ENCODE measurements at regions not wholly inside any gene's neighbourhood (a gene's known extent, or its start where the extent isn't known, plus 50 kb on each side); places are given as distances from the start of the nearest gene placed in this dataset.
"Not testable (repeated sequence)": the region's sequence is repeated elsewhere in the genome, so short reads cannot be mapped to it uniquely, and the experiment has no call there.

GRCh38 chr18:29361843-29362242 lies 1184.9 kb upstream of the CDH2 start:
- CTCF ChIA-PET, result no interaction called here
- Histone ChIP-seq H3K27me3 (ENCODE audit: control insufficient read depth, insufficient read depth, low read length) (no peaks in the 10 kb centered on the region), H3K4me1 (ENCODE audit: control insufficient read depth, insufficient read depth, low read length) (no peaks in the 10 kb centered on the region), H3K36me3 (ENCODE audit: control insufficient read depth, insufficient read depth, low read length) (no peaks in the 10 kb centered on the region), H3K27ac (ENCODE audit: low read length) (no peak overlapping the region), H3K4me3 (ENCODE audit: low read depth in 2 of 2, low read length in 2 of 2) (no peak overlapping the region), H3K9me3 (ENCODE audit: control insufficient read depth, insufficient read depth, low read depth, low read length) (no peaks in the 10 kb centered on the region)
- no TSS peak for BruUV-seq (replicated peaks)
- POLR2A ChIA-PET, result no interaction called here
- intact Hi-C loops (cut with micrococcal nuclease; ENCODE audit: unreplicated experiment), result no loop called here
- ATAC-seq (no peak), DNase-seq (ENCODE audit: low read depth, low spot score) (no peak)
- TF ChIP-seq CTCF (IDR thresholded peaks at IDR 0.05) (no peak), SIN3A (IDR thresholded peaks at IDR 0.05; ENCODE audit: borderline replicate concordance, insufficient read depth, low read depth, low read length) (no peak), REST (IDR thresholded peaks at IDR 0.05; ENCODE audit: insufficient read depth in 1 of 2, low read depth in 2 of 2, low read length in 1 of 2) (no peak), TCF7L2 (IDR thresholded peaks at IDR 0.05; ENCODE audit: low read depth, low read length) (no peak), POLR2AphosphoS5 (IDR thresholded peaks at IDR 0.05; ENCODE audit: low read depth, low read length) (no peak)
- in situ Hi-C loops (cut with HindIII; ENCODE audit: low pct_unique_long_range_greater_than_20kb, low sequenced_read_pairs), result no loop called here

GRCh38 chr18:29360659-29361058 lies 1183.7 kb upstream of the CDH2 start:
- intact Hi-C loops (cut with micrococcal nuclease; ENCODE audit: unreplicated experiment); POLR2A ChIA-PET; DNase-seq (ENCODE audit: low read depth, low spot score); BruUV-seq (replicated peaks); H3K4me1 ChIP-seq (ENCODE audit: control insufficient read depth, insufficient read depth, low read length); ATAC-seq; H3K9me3 ChIP-seq (ENCODE audit: control insufficient read depth, insufficient read depth, low read depth, low read length); CTCF ChIA-PET; in situ Hi-C loops (cut with HindIII; ENCODE audit: low pct_unique_long_range_greater_than_20kb, low sequenced_read_pairs); H3K27me3 ChIP-seq (ENCODE audit: control insufficient read depth, insufficient read depth, low read length); H3K4me3 ChIP-seq (ENCODE audit: low read depth in 2 of 2, low read length in 2 of 2); H3K36me3 ChIP-seq (ENCODE audit: control insufficient read depth, insufficient read depth, low read length); H3K27ac ChIP-seq (ENCODE audit: low read length): not testable (repeated sequence)

GRCh38 chr18:29359222-29359621 lies 1182.3 kb upstream of the CDH2 start:
- H3K4me3 ChIP-seq (ENCODE audit: low read depth in 2 of 2, low read length in 2 of 2); CTCF ChIA-PET; in situ Hi-C loops (cut with HindIII; ENCODE audit: low pct_unique_long_range_greater_than_20kb, low sequenced_read_pairs); DNase-seq (ENCODE audit: low read depth, low spot score); BruUV-seq (replicated peaks); H3K9me3 ChIP-seq (ENCODE audit: control insufficient read depth, insufficient read depth, low read depth, low read length); intact Hi-C loops (cut with micrococcal nuclease; ENCODE audit: unreplicated experiment); H3K27me3 ChIP-seq (ENCODE audit: control insufficient read depth, insufficient read depth, low read length); H3K4me1 ChIP-seq (ENCODE audit: control insufficient read depth, insufficient read depth, low read length); POLR2A ChIA-PET; H3K27ac ChIP-seq (ENCODE audit: low read length); H3K36me3 ChIP-seq (ENCODE audit: control insufficient read depth, insufficient read depth, low read length); ATAC-seq: not testable (repeated sequence)

Data from Panc1 (cell line).